Liver (tissue), 7 donors: ENCODE measurements at regions not wholly inside any gene's neighbourhood (a gene's known extent, or its start where the extent isn't known, plus 50 kb on each side); places are given as distances from the start of the nearest gene placed in this dataset.

Experiments used
- DNase-seq: peaks from one replicate; pipeline ENCODE4 v3.0.0-alpha.2; 2017; ENCODE audit warnings: low spot score
- H3K27ac ChIP-seq, 2 donors: one replicate each; pipeline ENCODE4 v1.7.0; 2013; ENCODE audit warnings: inconsistent platforms in 2 of 2, low read length in 2 of 2, control low read depth in 1 of 2, low read depth in 1 of 2, mild to moderate bottlenecking in 1 of 2
- H3K27me3 ChIP-seq, 4 donors: one replicate each; pipeline versions ENCODE4 v1.6.1 to v1.7.0; 2013; ENCODE audit warnings: low read length in 3 of 4, inconsistent platforms in 1 of 4, mild to moderate bottlenecking in 1 of 4, moderate library complexity in 1 of 4; ENCODE audit not compliant: control insufficient read depth in 4 of 4, insufficient read depth in 4 of 4
- H3K36me3 ChIP-seq, 4 donors: one replicate each; pipeline versions ENCODE4 v1.6.1 to v1.7.0; 2013; ENCODE audit warnings: low read length in 3 of 4, mild to moderate bottlenecking in 3 of 4, low read depth in 1 of 4, moderate library complexity in 1 of 4; ENCODE audit not compliant: control insufficient read depth in 4 of 4, insufficient read depth in 3 of 4
- H3K4me1 ChIP-seq, 4 donors: one replicate each; pipeline versions ENCODE4 v1.6.1 to v1.7.0; 2013; ENCODE audit warnings: low read length in 3 of 4, mild to moderate bottlenecking in 3 of 4, moderate library complexity in 1 of 4; ENCODE audit not compliant: control insufficient read depth in 4 of 4, insufficient read depth in 4 of 4
- H3K4me3 ChIP-seq, 3 donors: one replicate each; pipeline versions ENCODE4 v1.6.1 to v1.7.0; 2013; ENCODE audit warnings: low read length in 3 of 3, control low read depth in 1 of 3, low read depth in 1 of 3, mild to moderate bottlenecking in 1 of 3
- H3K9ac ChIP-seq, 2 donors: one replicate each; pipeline ENCODE4 v1.7.0; 2013; ENCODE audit warnings: low read length in 2 of 2, mild to moderate bottlenecking in 2 of 2, moderate library complexity in 2 of 2, control low read depth in 1 of 2, low read depth in 1 of 2
- H3K9me3 ChIP-seq, 4 donors: one replicate each; pipeline versions ENCODE4 v1.6.1 to v1.7.0; 2013; ENCODE audit warnings: low read length in 3 of 4; ENCODE audit not compliant: control insufficient read depth in 4 of 4
- EGR1 ChIP-seq, 2 donors: IDR thresholded peaks; 2 replicates each; pipeline ENCODE4 v1.6.1; 2016 to 2018; ENCODE audit warnings: antibody characterized with exemption in 2 of 2, low read depth in 2 of 2
- FOXA1 ChIP-seq: IDR thresholded peaks from 2 replicates; pipeline ENCODE4 v1.6.1; 2016; ENCODE audit warnings: antibody characterized with exemption
- FOXA2 ChIP-seq: IDR thresholded peaks from 2 replicates; pipeline ENCODE4 v1.6.1; 2016; ENCODE audit warnings: antibody characterized with exemption
- GABPA ChIP-seq, 2 donors: IDR thresholded peaks in 1 of 2; conservative IDR thresholded peaks in 1 of 2; 2 replicates each; pipeline ENCODE4 v1.6.1; 2016; ENCODE audit warnings: antibody characterized with exemption in 2 of 2, mild to moderate bottlenecking in 1 of 2, moderate library complexity in 1 of 2
- HNF4A ChIP-seq, 2 donors: conservative IDR thresholded peaks; 2 replicates each; pipeline ENCODE4 v1.6.1; 2016; ENCODE audit warnings: antibody characterized with exemption in 2 of 2, mild to moderate bottlenecking in 2 of 2
- HNF4G ChIP-seq: IDR thresholded peaks from 2 replicates; pipeline ENCODE4 v1.6.1; 2016; ENCODE audit warnings: antibody characterized with exemption
- JUND ChIP-seq, 2 donors: IDR thresholded peaks; 2 replicates each; pipeline ENCODE4 v1.6.1; 2016; ENCODE audit warnings: antibody characterized with exemption in 2 of 2
- NR2F2 ChIP-seq: IDR thresholded peaks from 2 replicates; pipeline ENCODE4 v1.6.1; 2016; ENCODE audit warnings: antibody characterized with exemption
- RAD21 ChIP-seq, 2 donors: IDR thresholded peaks; 2 replicates each; pipeline ENCODE4 v1.6.1; 2016; ENCODE audit warnings: antibody characterized with exemption in 2 of 2, mild to moderate bottlenecking in 2 of 2
- RXRA ChIP-seq, 2 donors: IDR thresholded peaks; 2 replicates each; pipeline ENCODE4 v1.6.1; 2017 to 2018; ENCODE audit warnings: antibody characterized with exemption in 2 of 2, mild to moderate bottlenecking in 1 of 2
- SP1 ChIP-seq: IDR thresholded peaks from 2 replicates; pipeline ENCODE4 v1.6.1; 2018; ENCODE audit warnings: antibody characterized with exemption, mild to moderate bottlenecking
- TAF1 ChIP-seq: conservative IDR thresholded peaks from 2 replicates; pipeline ENCODE4 v1.6.1; 2016; ENCODE audit warnings: antibody characterized with exemption, mild to moderate bottlenecking
- YY1 ChIP-seq: IDR thresholded peaks from 2 replicates; pipeline ENCODE4 v1.6.1; 2016; ENCODE audit warnings: antibody characterized with exemption, mild to moderate bottlenecking
- TF ChIP-seq, protein P1 (sequence below): IDR thresholded peaks from 2 replicates; pipeline ENCODE4 v1.6.1; 2016; ENCODE audit warnings: antibody characterized with exemption
- TF ChIP-seq, protein P2 (sequence below): IDR thresholded peaks from 2 replicates; pipeline ENCODE4 v1.6.1; 2016; ENCODE audit warnings: antibody characterized with exemption, mild to moderate bottlenecking
- TF ChIP-seq, protein P3 (sequence below): IDR thresholded peaks from 2 replicates; pipeline ENCODE4 v1.6.1; 2016; ENCODE audit warnings: antibody characterized with exemption
- TF ChIP-seq, protein P4 (sequence below): IDR thresholded peaks from 2 replicates; pipeline ENCODE4 v1.6.1; 2016; ENCODE audit warnings: antibody characterized with exemption
- TF ChIP-seq, protein P5 (sequence below): fragments of 150-350 bp; IDR thresholded peaks from 2 replicates; pipeline ENCODE4 v1.5.1; 2017; ENCODE audit warnings: improper control_type of control experiment, low read depth, low read length; ENCODE audit not compliant: missing input control
- donor health status: healthy.
- donor health status: healthy.
- donor health status: healthy.
- donor health status: healthy.

DNA sequence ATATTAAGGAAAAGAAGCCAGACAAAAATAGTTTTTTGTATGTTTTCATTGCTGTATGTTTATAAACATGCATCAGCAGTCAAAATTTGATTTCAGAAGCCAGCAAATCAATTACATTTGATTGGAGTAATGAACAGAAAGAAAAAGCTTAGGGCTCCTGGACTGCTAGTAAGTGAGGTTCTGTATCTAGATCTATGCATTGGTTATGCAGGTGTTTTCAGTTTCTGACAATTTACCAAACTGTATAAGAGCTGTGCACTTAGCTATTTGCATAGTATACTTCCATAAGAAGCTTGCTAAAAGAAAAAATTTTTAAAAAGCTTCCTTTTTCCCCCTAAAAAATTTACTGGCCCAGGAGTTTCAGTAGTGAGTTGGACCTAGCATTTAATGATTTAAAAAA lies 881.6 kb downstream of the PCDH7 start:
- Histone ChIP-seq H3K27ac (no peak overlapping the region), H3K4me3 (no peak overlapping the region), H3K9ac (no peak overlapping the region), H3K36me3 (no peaks in the 10 kb centered on the region), H3K27me3 (no peaks in the 10 kb centered on the region), H3K9me3 (no peaks in the 10 kb centered on the region), H3K4me1 (no peaks in the 10 kb centered on the region)
- DNase-seq = no peak
- TF ChIP-seq RXRA (IDR thresholded peaks at IDR 0.05) = no peak
- no peak for TF ChIP-seq FOXA1
- no peak for TF ChIP-seq FOXA2
- TF ChIP-seq NR2F2 = no peak
- no peak for TF ChIP-seq GABPA (IDR thresholded peaks at IDR 0.05 in 1 of 2, conservative IDR thresholded peaks at IDR 0.05 in 1 of 2)
- TF ChIP-seq SP1 = no peak
- TF ChIP-seq, protein P1, sequence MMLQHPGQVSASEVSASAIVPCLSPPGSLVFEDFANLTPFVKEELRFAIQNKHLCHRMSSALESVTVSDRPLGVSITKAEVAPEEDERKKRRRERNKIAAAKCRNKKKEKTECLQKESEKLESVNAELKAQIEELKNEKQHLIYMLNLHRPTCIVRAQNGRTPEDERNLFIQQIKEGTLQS = no peak
- TF ChIP-seq JUND (IDR thresholded peaks at IDR 0.05) = no peak
- TF ChIP-seq EGR1 (IDR thresholded peaks at IDR 0.05; ENCODE audit: low read depth in 2 of 2) = no peak
- no peak for TF ChIP-seq YY1
- TF ChIP-seq, protein P2, sequence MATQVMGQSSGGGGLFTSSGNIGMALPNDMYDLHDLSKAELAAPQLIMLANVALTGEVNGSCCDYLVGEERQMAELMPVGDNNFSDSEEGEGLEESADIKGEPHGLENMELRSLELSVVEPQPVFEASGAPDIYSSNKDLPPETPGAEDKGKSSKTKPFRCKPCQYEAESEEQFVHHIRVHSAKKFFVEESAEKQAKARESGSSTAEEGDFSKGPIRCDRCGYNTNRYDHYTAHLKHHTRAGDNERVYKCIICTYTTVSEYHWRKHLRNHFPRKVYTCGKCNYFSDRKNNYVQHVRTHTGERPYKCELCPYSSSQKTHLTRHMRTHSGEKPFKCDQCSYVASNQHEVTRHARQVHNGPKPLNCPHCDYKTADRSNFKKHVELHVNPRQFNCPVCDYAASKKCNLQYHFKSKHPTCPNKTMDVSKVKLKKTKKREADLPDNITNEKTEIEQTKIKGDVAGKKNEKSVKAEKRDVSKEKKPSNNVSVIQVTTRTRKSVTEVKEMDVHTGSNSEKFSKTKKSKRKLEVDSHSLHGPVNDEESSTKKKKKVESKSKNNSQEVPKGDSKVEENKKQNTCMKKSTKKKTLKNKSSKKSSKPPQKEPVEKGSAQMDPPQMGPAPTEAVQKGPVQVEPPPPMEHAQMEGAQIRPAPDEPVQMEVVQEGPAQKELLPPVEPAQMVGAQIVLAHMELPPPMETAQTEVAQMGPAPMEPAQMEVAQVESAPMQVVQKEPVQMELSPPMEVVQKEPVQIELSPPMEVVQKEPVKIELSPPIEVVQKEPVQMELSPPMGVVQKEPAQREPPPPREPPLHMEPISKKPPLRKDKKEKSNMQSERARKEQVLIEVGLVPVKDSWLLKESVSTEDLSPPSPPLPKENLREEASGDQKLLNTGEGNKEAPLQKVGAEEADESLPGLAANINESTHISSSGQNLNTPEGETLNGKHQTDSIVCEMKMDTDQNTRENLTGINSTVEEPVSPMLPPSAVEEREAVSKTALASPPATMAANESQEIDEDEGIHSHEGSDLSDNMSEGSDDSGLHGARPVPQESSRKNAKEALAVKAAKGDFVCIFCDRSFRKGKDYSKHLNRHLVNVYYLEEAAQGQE = no peak
- TF ChIP-seq RAD21 (IDR thresholded peaks at IDR 0.05) = no peak
- TF ChIP-seq HNF4A (conservative IDR thresholded peaks at IDR 0.05) = no peak
- TF ChIP-seq, protein P3, sequence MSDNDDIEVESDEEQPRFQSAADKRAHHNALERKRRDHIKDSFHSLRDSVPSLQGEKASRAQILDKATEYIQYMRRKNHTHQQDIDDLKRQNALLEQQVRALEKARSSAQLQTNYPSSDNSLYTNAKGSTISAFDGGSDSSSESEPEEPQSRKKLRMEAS = no peak
- TF ChIP-seq HNF4G = no peak
- TF ChIP-seq, protein P4, sequence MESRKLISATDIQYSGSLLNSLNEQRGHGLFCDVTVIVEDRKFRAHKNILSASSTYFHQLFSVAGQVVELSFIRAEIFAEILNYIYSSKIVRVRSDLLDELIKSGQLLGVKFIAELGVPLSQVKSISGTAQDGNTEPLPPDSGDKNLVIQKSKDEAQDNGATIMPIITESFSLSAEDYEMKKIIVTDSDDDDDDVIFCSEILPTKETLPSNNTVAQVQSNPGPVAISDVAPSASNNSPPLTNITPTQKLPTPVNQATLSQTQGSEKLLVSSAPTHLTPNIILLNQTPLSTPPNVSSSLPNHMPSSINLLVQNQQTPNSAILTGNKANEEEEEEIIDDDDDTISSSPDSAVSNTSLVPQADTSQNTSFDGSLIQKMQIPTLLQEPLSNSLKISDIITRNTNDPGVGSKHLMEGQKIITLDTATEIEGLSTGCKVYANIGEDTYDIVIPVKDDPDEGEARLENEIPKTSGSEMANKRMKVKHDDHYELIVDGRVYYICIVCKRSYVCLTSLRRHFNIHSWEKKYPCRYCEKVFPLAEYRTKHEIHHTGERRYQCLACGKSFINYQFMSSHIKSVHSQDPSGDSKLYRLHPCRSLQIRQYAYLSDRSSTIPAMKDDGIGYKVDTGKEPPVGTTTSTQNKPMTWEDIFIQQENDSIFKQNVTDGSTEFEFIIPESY = no peak
- no peak for TF ChIP-seq TAF1
- TF ChIP-seq, protein P5, sequence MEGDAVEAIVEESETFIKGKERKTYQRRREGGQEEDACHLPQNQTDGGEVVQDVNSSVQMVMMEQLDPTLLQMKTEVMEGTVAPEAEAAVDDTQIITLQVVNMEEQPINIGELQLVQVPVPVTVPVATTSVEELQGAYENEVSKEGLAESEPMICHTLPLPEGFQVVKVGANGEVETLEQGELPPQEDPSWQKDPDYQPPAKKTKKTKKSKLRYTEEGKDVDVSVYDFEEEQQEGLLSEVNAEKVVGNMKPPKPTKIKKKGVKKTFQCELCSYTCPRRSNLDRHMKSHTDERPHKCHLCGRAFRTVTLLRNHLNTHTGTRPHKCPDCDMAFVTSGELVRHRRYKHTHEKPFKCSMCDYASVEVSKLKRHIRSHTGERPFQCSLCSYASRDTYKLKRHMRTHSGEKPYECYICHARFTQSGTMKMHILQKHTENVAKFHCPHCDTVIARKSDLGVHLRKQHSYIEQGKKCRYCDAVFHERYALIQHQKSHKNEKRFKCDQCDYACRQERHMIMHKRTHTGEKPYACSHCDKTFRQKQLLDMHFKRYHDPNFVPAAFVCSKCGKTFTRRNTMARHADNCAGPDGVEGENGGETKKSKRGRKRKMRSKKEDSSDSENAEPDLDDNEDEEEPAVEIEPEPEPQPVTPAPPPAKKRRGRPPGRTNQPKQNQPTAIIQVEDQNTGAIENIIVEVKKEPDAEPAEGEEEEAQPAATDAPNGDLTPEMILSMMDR = no peak
